ENCODE measurements at regions not wholly inside any gene's neighbourhood (a gene's known extent, or its start where the extent isn't known, plus 50 kb on each side); places are given as distances from the start of the nearest gene placed in this dataset.

GRCh38 chr4:163810755-163811154, 316.3 kb downstream of the TMA16 start:
- no peak overlapping the region for H3K27ac ChIP-seq (ENCODE audit: low read depth in 2 of 2, low read length in 2 of 2)
- no peaks in the 10 kb centered on the region for H3K4me1 ChIP-seq (ENCODE audit: control insufficient read depth in 2 of 3, insufficient read depth in 2 of 3, low read depth in 1 of 3, low read length in 3 of 3)
- FAIRE-seq = no peak
- no peak overlapping the region for H3K4me3 ChIP-seq (ENCODE audit: low read length in 3 of 3)
- no peaks in the 10 kb centered on the region for H3K27me3 ChIP-seq (ENCODE audit: control insufficient read depth, insufficient read depth, low read length)
- H3K9me3 ChIP-seq (ENCODE audit: control insufficient read depth in 2 of 3, insufficient read depth in 1 of 3, low read length in 3 of 3) = no peaks in the 10 kb centered on the region
- intact Hi-C loops (cut with DNase I) = no loop called here
- TF ChIP-seq CTCF (IDR thresholded peaks at IDR 0.05; ENCODE audit: borderline replicate concordance, extremely low read depth, insufficient read depth) = no peak
- no peak for DNase-seq
- H3K9ac ChIP-seq (ENCODE audit: low read length in 3 of 3) = no peak overlapping the region
- H3K36me3 ChIP-seq (ENCODE audit: control insufficient read depth in 2 of 3, insufficient read depth in 3 of 3, low read length in 3 of 3) = no peaks in the 10 kb centered on the region

GRCh38 chr4:163815776-163816175, 321.3 kb downstream of the TMA16 start:
- no peaks in the 10 kb centered on the region for H3K4me1 ChIP-seq (ENCODE audit: control insufficient read depth in 2 of 3, insufficient read depth in 2 of 3, low read depth in 1 of 3, low read length in 3 of 3)
- H3K36me3 ChIP-seq (ENCODE audit: control insufficient read depth in 2 of 3, insufficient read depth in 3 of 3, low read length in 3 of 3) = no peaks in the 10 kb centered on the region
- H3K27me3 ChIP-seq (ENCODE audit: control insufficient read depth, insufficient read depth, low read length) = no peaks in the 10 kb centered on the region
- no peak for DNase-seq
- no peak for TF ChIP-seq CTCF (IDR thresholded peaks at IDR 0.05; ENCODE audit: borderline replicate concordance, extremely low read depth, insufficient read depth)
- H3K9me3 ChIP-seq (ENCODE audit: control insufficient read depth in 2 of 3, insufficient read depth in 1 of 3, low read length in 3 of 3) = no peaks in the 10 kb centered on the region
- intact Hi-C loops (cut with DNase I) = no loop called here
- H3K27ac ChIP-seq (ENCODE audit: low read depth in 2 of 2, low read length in 2 of 2) = no peak overlapping the region
- no peak for FAIRE-seq
- no peak overlapping the region for H3K4me3 ChIP-seq (ENCODE audit: low read length in 3 of 3)
- no peak overlapping the region for H3K9ac ChIP-seq (ENCODE audit: low read length in 3 of 3)

GRCh38 chr4:163816494-163816893, 322.0 kb downstream of the TMA16 start:
- Histone ChIP-seq H3K4me3 (ENCODE audit: low read length in 3 of 3) (no peak overlapping the region), H3K4me1 (ENCODE audit: control insufficient read depth in 2 of 3, insufficient read depth in 2 of 3, low read depth in 1 of 3, low read length in 3 of 3) (no peaks in the 10 kb centered on the region), H3K9me3 (ENCODE audit: control insufficient read depth in 2 of 3, insufficient read depth in 1 of 3, low read length in 3 of 3) (no peaks in the 10 kb centered on the region), H3K36me3 (ENCODE audit: control insufficient read depth in 2 of 3, insufficient read depth in 3 of 3, low read length in 3 of 3) (no peaks in the 10 kb centered on the region), H3K9ac (ENCODE audit: low read length in 3 of 3) (no peak overlapping the region), H3K27me3 (ENCODE audit: control insufficient read depth, insufficient read depth, low read length) (no peaks in the 10 kb centered on the region), H3K27ac (ENCODE audit: low read depth in 2 of 2, low read length in 2 of 2) (no peak overlapping the region)
- intact Hi-C loops (cut with DNase I) = no loop called here
- no peak for TF ChIP-seq CTCF (IDR thresholded peaks at IDR 0.05; ENCODE audit: borderline replicate concordance, extremely low read depth, insufficient read depth)
- DNase-seq = no peak
- no peak for FAIRE-seq

DNA sequence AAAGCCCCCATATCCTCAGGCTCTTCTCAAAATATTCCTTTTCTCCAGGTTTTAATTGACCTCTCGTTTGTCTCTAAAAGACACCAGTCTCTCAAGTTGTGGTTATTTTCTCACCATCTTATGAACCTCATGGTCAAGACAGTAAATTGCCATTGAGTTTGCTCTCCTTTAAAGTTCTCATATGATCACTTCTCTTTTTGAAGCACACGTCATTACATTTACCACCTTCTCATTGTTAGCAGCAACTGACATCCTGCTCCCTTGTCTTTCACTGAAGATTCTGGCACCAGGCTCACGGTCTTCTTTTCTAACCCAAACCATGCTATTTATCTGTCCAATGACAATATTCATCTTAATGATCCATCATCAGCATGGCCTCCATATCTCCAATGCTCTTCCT, 324.2 kb downstream of the TMA16 start:
- no peak for DNase-seq
- Histone ChIP-seq H3K36me3 (ENCODE audit: control insufficient read depth in 2 of 3, insufficient read depth in 3 of 3, low read length in 3 of 3) (no peaks in the 10 kb centered on the region), H3K27me3 (ENCODE audit: control insufficient read depth, insufficient read depth, low read length) (no peaks in the 10 kb centered on the region), H3K4me1 (ENCODE audit: control insufficient read depth in 2 of 3, insufficient read depth in 2 of 3, low read depth in 1 of 3, low read length in 3 of 3) (no peaks in the 10 kb centered on the region), H3K4me3 (ENCODE audit: low read length in 3 of 3) (no peak overlapping the region), H3K27ac (ENCODE audit: low read depth in 2 of 2, low read length in 2 of 2) (no peak overlapping the region), H3K9ac (ENCODE audit: low read length in 3 of 3) (no peak overlapping the region), H3K9me3 (ENCODE audit: control insufficient read depth in 2 of 3, insufficient read depth in 1 of 3, low read length in 3 of 3) (no peaks in the 10 kb centered on the region)
- intact Hi-C loops (cut with DNase I) = no loop called here
- no peak for FAIRE-seq
- TF ChIP-seq CTCF (IDR thresholded peaks at IDR 0.05; ENCODE audit: borderline replicate concordance, extremely low read depth, insufficient read depth) = no peak
